ENCODE measurements at regions not wholly inside any gene's neighbourhood (a gene's known extent, or its start where the extent isn't known, plus 50 kb on each side); places are given as distances from the start of the nearest gene placed in this dataset.

DNA sequence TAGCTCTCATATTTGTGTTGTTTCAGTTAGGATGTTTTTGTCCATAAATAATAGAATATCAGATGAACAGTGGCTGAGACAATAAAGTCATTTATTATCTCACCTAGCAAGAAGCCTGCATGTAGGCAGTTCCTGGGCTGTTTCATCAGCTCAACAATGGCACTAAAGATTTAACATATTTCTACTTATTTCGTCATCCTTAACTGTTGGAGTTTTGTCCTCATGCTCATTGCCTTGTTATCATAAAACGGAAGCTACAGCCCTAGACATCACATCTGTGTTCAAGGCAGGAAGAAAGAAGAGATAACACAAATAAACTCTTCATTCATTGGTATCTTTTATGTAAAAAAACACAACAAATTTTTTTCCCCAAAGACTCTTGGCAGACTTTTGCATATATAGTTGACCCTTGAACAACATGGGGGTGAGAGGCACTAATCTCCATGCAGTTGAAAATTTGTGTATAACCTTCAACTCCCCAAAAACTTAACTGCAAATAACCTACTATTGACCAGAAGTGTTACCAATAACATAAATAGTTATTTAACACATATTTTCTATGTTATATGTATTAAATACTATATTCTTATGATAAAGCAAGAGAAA, 277.2 kb upstream of the ADRA1B start (continued):
- TF ChIP-seq CHD2 (IDR thresholded peaks at IDR 0.05; ENCODE audit: low read depth, low read length) (no peak), ERF (CRISPR knock-in tag; IDR thresholded peaks at IDR 0.05) (no peak), CBFA2T3 (IDR thresholded peaks at IDR 0.05) (peak; percentile 46; the same call in 1 of the 2 replicates), ZNF444 (CRISPR knock-in tag; IDR thresholded peaks at IDR 0.05) (no peak), STAT5B (CRISPR knock-in tag; IDR thresholded peaks at IDR 0.05) (no peak), ETV1 (tag; conservative IDR thresholded peaks at IDR 0.05; ENCODE audit: low read depth) (peak; percentile 97), ZNF79 (CRISPR knock-in tag; IDR thresholded peaks at IDR 0.05; ENCODE audit: low read depth) (no peak), KLF16 (IDR thresholded peaks at IDR 0.05) (peak; percentile 77; the same call in 1 of the 2 replicates), RCOR1 (IDR thresholded peaks at IDR 0.05; ENCODE audit: borderline replicate concordance in 1 of 2, low read depth in 2 of 2, low read length in 2 of 2) (peak in 1 of 2 experiments; percentile 81; a peak in 2 of 4 replicates), ZNF146 (CRISPR knock-in tag; IDR thresholded peaks at IDR 0.05; ENCODE audit: unreplicated experiment) (no peak), PTRF (tag; IDR thresholded peaks at IDR 0.05) (no peak), ZNF384 (IDR thresholded peaks at IDR 0.05; ENCODE audit: low read depth, low read length) (no peak; the same call in 1 of the 2 replicates), ZNF583 (CRISPR knock-in tag; IDR thresholded peaks at IDR 0.05) (no peak), ZNF140 (CRISPR knock-in tag; IDR thresholded peaks at IDR 0.05) (no peak), TAF15 (IDR thresholded peaks at IDR 0.05; ENCODE audit: low read depth, low read length) (no peak), PPARD (CRISPR knock-in tag; IDR thresholded peaks at IDR 0.05) (no peak), CLOCK (CRISPR knock-in tag; IDR thresholded peaks at IDR 0.05; ENCODE audit: borderline replicate concordance) (no peak), TCF7 (IDR thresholded peaks at IDR 0.05; ENCODE audit: borderline replicate concordance) (no peak), ARID1B (IDR thresholded peaks at IDR 0.05) (peak; percentile 82; the same call in 1 of the 2 replicates), ZBTB7A (IDR thresholded peaks at IDR 0.05; ENCODE audit: borderline replicate concordance, control insufficient read depth, low read depth, low read length) (no peak), ZNF395 (CRISPR knock-in tag; IDR thresholded peaks at IDR 0.05) (peak; percentile 59; the same call in 1 of the 2 replicates), ZNF445 (CRISPR knock-in tag; IDR thresholded peaks at IDR 0.05; ENCODE audit: low read depth) (no peak), RFX5 (IDR thresholded peaks at IDR 0.05; ENCODE audit: low read depth, low read length) (no peak), CBX3 (IDR thresholded peaks at IDR 0.05; ENCODE audit: borderline replicate concordance in 1 of 2, low read length in 2 of 2) (no peak)
